GM23248 (cell line): ENCODE measurements at regions not wholly inside any gene's neighbourhood (a gene's known extent, or its start where the extent isn't known, plus 50 kb on each side); places are given as distances from the start of the nearest gene placed in this dataset.

Experiments
- DNase-seq: peaks from one replicate; pipeline ENCODE4 v3.0.0-alpha.2; 2015
- H2AFZ ChIP-seq: fragments of 200-600 bp; sonication (generic); 2 replicates; pipeline ENCODE4 v1.6.1; 2016; ENCODE audit warnings: antibody characterized with exemption
- H3F3A ChIP-seq: fragments of 200-600 bp; sonication (generic); 2 replicates; pipeline ENCODE4 v1.6.1; 2016; ENCODE audit warnings: mild to moderate bottlenecking, antibody characterized with exemption, mixed run types; ENCODE audit not compliant: insufficient read depth
- H3K27ac ChIP-seq: fragments of 200-600 bp; sonication (generic); 2 replicates; pipeline ENCODE4 v1.5.1; 2016; ENCODE audit warnings: mild to moderate bottlenecking
- H3K27me3 ChIP-seq: fragments of 200-600 bp; sonication (generic); replicated peaks from 2 replicates; pipeline ENCODE4 v1.6.1; 2016; ENCODE audit warnings: mild to moderate bottlenecking; ENCODE audit not compliant: insufficient read depth
- H3K36me3 ChIP-seq: fragments of 200-600 bp; sonication (generic); 2 replicates; pipeline ENCODE4 v1.6.1; 2016; ENCODE audit warnings: low read depth, mild to moderate bottlenecking
- H3K4me1 ChIP-seq: fragments of 200-600 bp; sonication (generic); 2 replicates; pipeline ENCODE4 v1.6.1; 2016; ENCODE audit warnings: mild to moderate bottlenecking; ENCODE audit not compliant: insufficient read depth
- H3K4me2 ChIP-seq: fragments of 200-600 bp; sonication (generic); one replicate; pipeline ENCODE4 v1.6.1; 2016; ENCODE audit warnings: mild to moderate bottlenecking; ENCODE audit not compliant: unreplicated experiment
- H3K4me3 ChIP-seq: fragments of 200-600 bp; sonication (generic); 2 replicates; pipeline ENCODE4 v1.5.1; 2016; ENCODE audit warnings: mild to moderate bottlenecking
- H3K79me2 ChIP-seq: fragments of 200-600 bp; sonication (generic); 2 replicates; pipeline ENCODE4 v1.6.1; 2016; ENCODE audit warnings: mild to moderate bottlenecking; ENCODE audit not compliant: insufficient read depth
- H3K9ac ChIP-seq: fragments of 200-600 bp; sonication (generic); 2 replicates; pipeline ENCODE4 v1.6.1; 2016; ENCODE audit warnings: mild to moderate bottlenecking
- H3K9me2 ChIP-seq: fragments of 200-600 bp; sonication (generic); 2 replicates; pipeline ENCODE4 v1.6.1; 2016; ENCODE audit warnings: mixed run types, mild to moderate bottlenecking, moderate library complexity; ENCODE audit not compliant: insufficient read depth
- H3K9me3 ChIP-seq: fragments of 200-600 bp; sonication (generic); one replicate; pipeline ENCODE4 v1.6.1; 2017; ENCODE audit warnings: low read depth
- H4K20me1 ChIP-seq: fragments of 200-600 bp; sonication (generic); 2 replicates; pipeline ENCODE4 v1.6.0; 2016; ENCODE audit not compliant: insufficient read depth
- EZH2 ChIP-seq: fragments of 200-600 bp; sonication (generic); IDR thresholded peaks from 2 replicates; pipeline ENCODE4 v1.6.1; 2018; ENCODE audit warnings: antibody characterized with exemption, mild to moderate bottlenecking; ENCODE audit not compliant: insufficient read depth, poor library complexity, severe bottlenecking
- EZH2phosphoT487 ChIP-seq: fragments of 200-600 bp; sonication (generic); IDR thresholded peaks from 2 replicates; pipeline ENCODE4 v1.6.1; 2018; ENCODE audit warnings: antibody characterized with exemption, moderate library complexity, mild to moderate bottlenecking, low read depth; ENCODE audit not compliant: insufficient read depth
- WGBS, 2 experiments: methylation state at CpG; one replicate each; pipeline ENCODE4 v1.1.6; 2015 to 2017; ENCODE audit warnings: low lambda C conversion rate in 2 of 2, low coverage in 1 of 2; ENCODE audit errors: missing lambda C conversion rate in 2 of 2; 5-methylcytosine and 5-hydroxymethylcytosine counted together
- in situ Hi-C: fragments of 300-500 bp; cut with MboI; formaldehyde crosslinking; loops from 2 replicates; pipeline ENCODE4 v1.15.0; 2020

DNA sequence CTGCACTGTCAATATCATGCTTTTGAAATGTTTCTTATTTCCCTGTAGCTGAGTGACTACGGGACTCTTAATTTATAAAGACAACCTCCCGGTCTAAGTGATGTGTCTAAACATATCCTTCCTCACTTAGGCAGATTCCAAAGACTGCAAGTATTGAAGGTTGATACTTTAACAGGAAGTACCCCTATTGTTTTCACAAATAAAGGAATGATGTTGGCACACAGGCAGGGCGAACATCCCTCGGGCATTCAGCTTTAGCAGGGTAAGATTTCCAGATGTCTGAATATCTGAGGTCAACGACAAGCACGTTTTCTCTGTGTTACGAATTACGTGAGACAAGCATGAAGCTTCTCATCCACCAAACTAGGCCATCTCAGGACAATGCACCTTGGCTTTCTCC is 638.0 kb upstream of the FRG1 start:
- H3K27ac ChIP-seq = no peak overlapping the region
- H3K4me2 ChIP-seq = no peak overlapping the region
- no peaks in the 10 kb centered on the region for H3K79me2 ChIP-seq
- H3K4me1 ChIP-seq = no peaks in the 10 kb centered on the region
- no peak overlapping the region for H2AFZ ChIP-seq
- H3K9ac ChIP-seq = no peak overlapping the region
- no peak for DNase-seq
- H3K36me3 ChIP-seq = no peaks in the 10 kb centered on the region
- no peak for TF ChIP-seq EZH2
- no peak for TF ChIP-seq EZH2phosphoT487
- no peak overlapping the region for H3K4me3 ChIP-seq
- H4K20me1 ChIP-seq = no peaks in the 10 kb centered on the region
- H3K9me2 ChIP-seq = no peaks in the 10 kb centered on the region
- H3K27me3 ChIP-seq = no peaks in the 10 kb centered on the region
- WGBS, 2 experiments = 16 to 17% methylated on average over 8 of the region's 8 CpGs
- no peaks in the 10 kb centered on the region for H3K9me3 ChIP-seq
- in situ Hi-C loops = no loop called here
- no peaks in the 10 kb centered on the region for H3F3A ChIP-seq

DNA sequence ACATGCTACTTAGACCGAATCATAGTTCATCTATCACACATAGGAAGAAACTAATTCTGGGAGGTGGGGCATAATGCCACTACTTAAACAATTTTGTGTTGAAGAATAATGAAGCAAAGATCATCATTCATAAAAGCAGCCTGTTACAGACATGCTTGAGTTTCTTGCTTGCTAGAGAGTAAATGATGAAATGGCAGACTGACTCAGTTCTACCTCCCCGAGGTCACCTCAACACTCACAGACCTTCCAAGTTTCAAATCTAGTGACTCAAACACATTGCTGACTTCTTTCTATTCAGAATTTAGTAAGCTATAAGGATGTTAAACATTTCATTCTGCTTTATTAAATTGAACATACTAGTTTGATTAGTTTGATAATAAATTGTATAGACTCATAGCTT is 636.5 kb upstream of the FRG1 start:
- Histone ChIP-seq H4K20me1 (no peaks in the 10 kb centered on the region), H3F3A (no peaks in the 10 kb centered on the region), H3K27ac (no peak overlapping the region), H3K4me1 (no peaks in the 10 kb centered on the region), H2AFZ (no peak overlapping the region), H3K4me2 (no peak overlapping the region), H3K9me3 (no peaks in the 10 kb centered on the region), H3K27me3 (no peaks in the 10 kb centered on the region), H3K9me2 (no peaks in the 10 kb centered on the region), H3K9ac (no peak overlapping the region), H3K79me2 (no peaks in the 10 kb centered on the region), H3K4me3 (no peak overlapping the region), H3K36me3 (no peaks in the 10 kb centered on the region)
- in situ Hi-C loops = no loop called here
- TF ChIP-seq EZH2phosphoT487 (no peak), EZH2 (no peak)
- DNase-seq = no peak
- 25 to 26% methylated on average over 2 of the region's 2 CpGs for WGBS, 2 experiments

DNA sequence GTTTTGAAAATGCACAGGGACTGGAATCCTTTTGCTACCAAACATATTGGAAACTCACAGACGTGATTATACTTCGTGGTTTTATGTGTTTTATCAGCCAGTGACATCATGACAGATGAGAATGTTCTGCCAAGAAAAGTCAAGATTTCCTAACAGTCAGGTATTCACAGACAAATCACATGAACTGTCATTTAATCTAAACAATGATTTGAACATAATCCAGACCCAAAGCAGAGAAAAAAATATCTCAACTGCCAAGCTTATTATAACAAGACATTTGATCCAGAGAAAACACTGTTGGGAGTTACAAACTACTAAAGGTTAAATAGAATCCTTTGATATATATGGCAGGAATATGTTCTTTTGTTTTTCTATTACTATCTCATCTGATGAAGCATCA is 635.9 kb upstream of the FRG1 start:
- no peaks in the 10 kb centered on the region for H3K4me1 ChIP-seq
- H3K9ac ChIP-seq = no peak overlapping the region
- no peaks in the 10 kb centered on the region for H3K9me3 ChIP-seq
- H3K27ac ChIP-seq = no peak overlapping the region
- no peaks in the 10 kb centered on the region for H3K36me3 ChIP-seq
- H3K79me2 ChIP-seq = no peaks in the 10 kb centered on the region
- H3F3A ChIP-seq = no peaks in the 10 kb centered on the region
- no peak overlapping the region for H2AFZ ChIP-seq
- no peaks in the 10 kb centered on the region for H3K9me2 ChIP-seq
- H3K27me3 ChIP-seq = no peaks in the 10 kb centered on the region
- H4K20me1 ChIP-seq = no peaks in the 10 kb centered on the region
- in situ Hi-C loops = no loop called here
- no peak overlapping the region for H3K4me3 ChIP-seq
- no peak for DNase-seq
- no peak overlapping the region for H3K4me2 ChIP-seq
- no peak for TF ChIP-seq EZH2
- no peak for TF ChIP-seq EZH2phosphoT487
- 2 to 3% methylated on average over 2 of the region's 2 CpGs for WGBS, 2 experiments

DNA sequence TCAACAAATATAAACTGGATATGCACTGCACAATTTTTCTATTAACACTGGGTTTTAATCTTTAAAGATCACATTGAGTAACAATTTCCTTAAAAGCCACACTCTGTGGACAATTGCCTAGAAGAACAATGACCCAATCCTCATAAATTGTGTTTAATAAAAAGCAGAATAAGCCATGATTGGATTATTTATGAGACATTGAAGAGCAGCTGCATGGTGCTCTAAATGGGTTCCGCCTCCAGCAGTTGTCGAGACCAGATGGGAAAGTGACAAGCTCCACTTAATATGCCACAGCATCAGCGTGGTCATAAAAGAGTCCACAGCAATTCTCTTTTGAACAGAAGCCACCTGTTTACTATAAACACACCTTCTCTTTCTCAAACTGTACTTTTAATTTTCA is 635.2 kb upstream of the FRG1 start:
- in situ Hi-C loops = no loop called here
- no peak for TF ChIP-seq EZH2
- DNase-seq = no peak

DNA sequence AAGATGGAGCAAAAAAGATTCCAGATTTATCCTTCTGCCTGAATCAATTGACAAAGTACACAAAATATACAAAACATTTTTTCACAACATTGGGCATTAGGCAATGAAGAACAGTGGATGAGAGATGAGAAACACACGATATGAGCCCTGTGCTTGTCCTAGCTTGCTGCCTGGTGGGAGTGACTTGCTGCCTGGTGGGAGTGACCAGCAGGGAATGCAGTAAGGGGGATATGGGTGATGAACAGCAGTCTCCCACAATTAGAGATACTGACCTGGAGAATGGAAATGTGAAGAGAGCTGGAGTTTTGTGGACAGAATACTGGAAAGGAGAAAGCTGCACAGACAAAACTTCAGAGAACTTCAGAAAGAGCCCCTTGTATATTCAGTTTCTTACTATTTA is 629.4 kb upstream of the FRG1 start:
- no peak overlapping the region for H3K4me3 ChIP-seq
- H3K4me2 ChIP-seq = no peak overlapping the region
- H2AFZ ChIP-seq = no peak overlapping the region
- no peaks in the 10 kb centered on the region for H3K36me3 ChIP-seq
- DNase-seq = no peak
- H3K9me3 ChIP-seq = no peaks in the 10 kb centered on the region
- no peak overlapping the region for H3K27ac ChIP-seq
- H3K4me1 ChIP-seq = no peaks in the 10 kb centered on the region
- WGBS, 2 experiments = 0 to 4% methylated on average over 1 of the region's 1 CpG
- in situ Hi-C loops = no loop called here
- no peaks in the 10 kb centered on the region for H3F3A ChIP-seq
- TF ChIP-seq EZH2phosphoT487 (no peak), EZH2 (no peak)
- no peaks in the 10 kb centered on the region for H3K27me3 ChIP-seq
- no peak overlapping the region for H3K9ac ChIP-seq
- H4K20me1 ChIP-seq = no peaks in the 10 kb centered on the region
- no peaks in the 10 kb centered on the region for H3K79me2 ChIP-seq
- H3K9me2 ChIP-seq = no peaks in the 10 kb centered on the region

More for the DNA sequence above, 635.2 kb upstream of the FRG1 start:
- Histone ChIP-seq H3K9ac (no peak overlapping the region), H2AFZ (no peak overlapping the region), H3F3A (no peaks in the 10 kb centered on the region), H4K20me1 (no peaks in the 10 kb centered on the region), H3K4me3 (no peak overlapping the region), H3K27me3 (no peaks in the 10 kb centered on the region), H3K27ac (no peak overlapping the region), H3K4me1 (no peaks in the 10 kb centered on the region), H3K4me2 (no peak overlapping the region), H3K36me3 (no peaks in the 10 kb centered on the region), H3K79me2 (no peaks in the 10 kb centered on the region), H3K9me3 (no peaks in the 10 kb centered on the region), H3K9me2 (no peaks in the 10 kb centered on the region)
- 0 to 3% methylated on average over 3 of the region's 3 CpGs for WGBS, 2 experiments
